Left lung (tissue), 4 donors: ENCODE measurements at regions not wholly inside any gene's neighbourhood (a gene's known extent, or its start where the extent isn't known, plus 50 kb on each side); places are given as distances from the start of the nearest gene placed in this dataset.

Source experiments
- ATAC-seq: fragments of 200-7000 bp; cut with Tn5 transposase; one replicate; pipeline ENCODE4 v1.9.1; 2020; ENCODE audit warnings: moderate library complexity
- DNase-seq, 4 donors: peaks; one replicate each; pipeline ENCODE4 v3.0.0-alpha.2; 2013 to 2020
- H3K27ac ChIP-seq, 2 donors: fragments of 200-600 bp; sonication (generic) in 1 of 2; one replicate each; pipeline versions ENCODE4 v1.5.0 to v1.8.0; 2020 to 2021
- H3K27me3 ChIP-seq, 2 donors: fragments of 200-600 bp; sonication (generic) in 1 of 2; one replicate each; pipeline versions ENCODE4 v1.5.0 to v1.8.0; 2020 to 2021
- H3K36me3 ChIP-seq, 2 donors: fragments of 200-600 bp; sonication (generic) in 1 of 2; one replicate each; pipeline versions ENCODE4 v1.5.0 to v1.8.0; 2020 to 2021
- H3K4me1 ChIP-seq, 2 donors: fragments of 200-600 bp; one replicate each; pipeline ENCODE4 v1.8.0; 2021
- H3K4me3 ChIP-seq, 2 donors: fragments of 200-600 bp; sonication (generic) in 1 of 2; one replicate each; pipeline versions ENCODE4 v1.5.0 to v1.8.0; 2020 to 2021; ENCODE audit warnings: mild to moderate bottlenecking in 1 of 2
- H3K9me3 ChIP-seq, 2 donors: fragments of 200-600 bp; sonication (generic) in 1 of 2; one replicate each; pipeline versions ENCODE4 v1.5.0 to v1.8.0; 2020 to 2021
- intact Hi-C, 2 donors: fragments of 100-400 bp; cut with DNase I; formaldehyde crosslinking; loops; one replicate each; pipeline versions ENCODE4 v1.11.2 to v1.14.2; 2022
- TF ChIP-seq, protein P1 (sequence below), 2 donors: fragments of 200-600 bp; sonication (generic) in 1 of 2; IDR thresholded peaks; one replicate each; pipeline versions ENCODE4 v1.5.0 to v1.8.0; 2021; ENCODE audit warnings: antibody characterized with exemption in 2 of 2
- donor health status: DM: no; HTN: yes; CAD: no.
- donor health status: DM: no; HTN: no; CAD: no.

DNA sequence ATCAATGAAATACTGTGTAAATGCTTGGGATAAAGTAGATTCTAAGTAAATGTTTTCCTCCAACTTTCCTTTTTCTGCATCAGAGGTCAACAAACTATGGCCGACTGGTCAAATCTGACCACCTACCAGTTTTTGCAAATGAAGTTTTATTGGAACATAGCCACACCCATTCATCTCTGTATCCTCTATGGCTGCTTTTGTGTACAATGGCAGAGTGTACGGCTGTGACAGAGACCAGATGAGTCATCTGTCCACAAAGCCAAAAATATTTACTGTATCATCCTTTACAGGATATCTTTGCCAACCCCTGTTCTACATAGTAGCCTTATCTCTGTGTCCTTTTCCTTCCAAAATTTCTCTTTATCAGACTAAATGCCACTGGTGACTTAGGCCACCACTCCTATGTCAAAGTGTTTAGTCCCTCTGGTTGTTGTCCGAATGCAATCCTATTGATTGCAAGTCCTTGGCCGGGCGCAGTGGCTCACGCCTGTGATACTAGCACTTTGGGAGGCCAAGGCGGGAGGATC lies 218.4 kb upstream of the KLF4 start:
- TF ChIP-seq, protein P1, sequence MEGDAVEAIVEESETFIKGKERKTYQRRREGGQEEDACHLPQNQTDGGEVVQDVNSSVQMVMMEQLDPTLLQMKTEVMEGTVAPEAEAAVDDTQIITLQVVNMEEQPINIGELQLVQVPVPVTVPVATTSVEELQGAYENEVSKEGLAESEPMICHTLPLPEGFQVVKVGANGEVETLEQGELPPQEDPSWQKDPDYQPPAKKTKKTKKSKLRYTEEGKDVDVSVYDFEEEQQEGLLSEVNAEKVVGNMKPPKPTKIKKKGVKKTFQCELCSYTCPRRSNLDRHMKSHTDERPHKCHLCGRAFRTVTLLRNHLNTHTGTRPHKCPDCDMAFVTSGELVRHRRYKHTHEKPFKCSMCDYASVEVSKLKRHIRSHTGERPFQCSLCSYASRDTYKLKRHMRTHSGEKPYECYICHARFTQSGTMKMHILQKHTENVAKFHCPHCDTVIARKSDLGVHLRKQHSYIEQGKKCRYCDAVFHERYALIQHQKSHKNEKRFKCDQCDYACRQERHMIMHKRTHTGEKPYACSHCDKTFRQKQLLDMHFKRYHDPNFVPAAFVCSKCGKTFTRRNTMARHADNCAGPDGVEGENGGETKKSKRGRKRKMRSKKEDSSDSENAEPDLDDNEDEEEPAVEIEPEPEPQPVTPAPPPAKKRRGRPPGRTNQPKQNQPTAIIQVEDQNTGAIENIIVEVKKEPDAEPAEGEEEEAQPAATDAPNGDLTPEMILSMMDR (IDR thresholded peaks at IDR 0.05), result no peak
- Histone ChIP-seq H3K27ac (no peak overlapping the region), H3K4me3 (no peak overlapping the region), H3K4me1 (peaks cover 3 to 28% of the 10 kb centered on the region in 2 donors), H3K27me3 (no peaks in the 10 kb centered on the region), H3K9me3 (no peaks in the 10 kb centered on the region), H3K36me3 (no peaks in the 10 kb centered on the region)
- ATAC-seq (peak; percentile 42), DNase-seq (no peak)
- intact Hi-C loops, result no loop called here

DNA sequence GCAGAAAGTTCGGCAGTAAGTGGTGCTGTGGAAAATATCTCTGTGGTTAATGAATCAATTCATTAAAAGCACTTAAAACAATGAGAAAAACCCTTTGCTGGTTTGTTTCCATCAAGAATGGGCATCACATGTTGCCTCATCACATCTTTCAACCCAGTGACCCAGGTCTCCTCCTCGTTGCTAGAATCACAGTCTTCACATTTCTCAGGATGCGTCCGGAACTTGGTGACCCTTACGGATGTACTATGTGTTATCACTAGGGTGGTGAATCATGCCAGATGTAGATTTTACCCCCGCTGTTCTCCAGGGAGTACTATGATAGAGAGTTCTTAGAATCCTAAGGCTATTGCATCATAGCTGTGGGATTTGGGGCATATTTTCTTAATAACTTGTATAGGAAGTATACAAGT lies 217.9 kb upstream of the KLF4 start:
- peak; percentile 46 for ATAC-seq
- intact Hi-C loops, result no loop called here
- H3K36me3 ChIP-seq, result no peaks in the 10 kb centered on the region
- DNase-seq, result no peak
- H3K4me1 ChIP-seq, result peaks cover 3 to 25% of the 10 kb centered on the region in 2 donors
- no peaks in the 10 kb centered on the region for H3K9me3 ChIP-seq
- no peak overlapping the region for H3K27ac ChIP-seq
- H3K27me3 ChIP-seq, result no peaks in the 10 kb centered on the region
- no peak overlapping the region for H3K4me3 ChIP-seq
- TF ChIP-seq, protein P1 (IDR thresholded peaks at IDR 0.05), result no peak

DNA sequence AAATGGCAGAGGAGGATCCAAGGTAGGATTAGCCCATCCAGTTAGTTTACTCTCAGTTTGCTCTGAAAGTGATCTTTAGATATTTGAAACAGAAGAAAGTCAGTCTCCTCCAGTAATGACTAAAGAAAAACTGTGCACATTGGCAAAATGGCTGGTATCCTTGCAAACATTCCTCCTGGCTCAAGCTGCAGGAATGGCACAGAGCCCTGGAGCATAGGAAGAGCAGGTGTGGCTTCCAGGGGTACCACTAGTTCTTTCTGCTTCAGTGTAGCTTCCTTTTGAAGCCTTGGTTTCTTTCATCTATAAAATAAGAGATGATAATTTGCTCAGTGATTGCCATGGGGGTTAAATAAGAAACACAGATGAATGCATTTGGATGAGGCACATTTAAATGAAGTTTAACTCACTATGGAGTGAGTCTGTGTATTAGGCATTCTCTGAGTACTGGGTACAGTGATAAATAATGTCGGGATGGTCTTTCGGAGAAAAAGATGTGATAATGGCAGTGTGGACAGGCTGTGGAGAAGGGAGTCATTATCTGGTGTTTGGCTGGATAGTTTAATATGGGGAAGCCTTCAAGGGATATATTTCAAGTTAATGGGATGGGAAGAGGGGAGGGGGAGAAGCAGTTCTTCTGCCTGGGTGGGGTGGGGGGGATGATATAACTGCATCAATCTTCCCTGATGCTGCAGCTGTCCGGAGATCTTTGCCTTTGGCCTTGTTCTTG lies 217.3 kb upstream of the KLF4 start:
- no peak overlapping the region for H3K4me3 ChIP-seq
- ATAC-seq (no peak), DNase-seq (no peak)
- intact Hi-C loops, result no loop called here
- H3K36me3 ChIP-seq, result no peaks in the 10 kb centered on the region
- TF ChIP-seq, protein P1 (IDR thresholded peaks at IDR 0.05), result no peak
- no peaks in the 10 kb centered on the region for H3K27me3 ChIP-seq
- H3K9me3 ChIP-seq, result no peaks in the 10 kb centered on the region
- H3K4me1 ChIP-seq, result peaks cover 3 to 19% of the 10 kb centered on the region in 2 donors
- H3K27ac ChIP-seq, result no peak overlapping the region

DNA sequence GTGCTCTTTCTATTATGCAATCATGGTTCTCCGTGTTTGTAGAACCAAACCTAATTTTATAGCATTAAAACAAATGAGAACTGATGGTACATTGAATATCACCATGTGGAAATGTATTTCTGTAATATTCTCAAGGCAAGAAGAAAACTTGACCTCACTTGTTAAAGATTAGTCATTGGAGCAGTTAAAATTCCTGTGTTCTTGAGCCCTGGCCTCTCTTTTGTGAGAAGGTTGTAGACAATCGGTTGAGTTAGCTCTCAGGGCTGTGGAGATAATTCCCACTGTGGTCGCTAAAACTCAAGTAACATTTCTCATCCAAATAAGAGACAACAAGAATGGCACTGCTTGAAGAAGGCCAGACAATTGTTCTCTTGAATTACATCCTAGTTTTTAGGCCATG lies 216.0 kb upstream of the KLF4 start:
- Histone ChIP-seq H3K4me3 (no peak overlapping the region), H3K27ac (no peak overlapping the region), H3K36me3 (no peaks in the 10 kb centered on the region), H3K9me3 (no peaks in the 10 kb centered on the region), H3K4me1 (peaks cover 3 to 14% of the 10 kb centered on the region in 2 donors), H3K27me3 (no peaks in the 10 kb centered on the region)
- intact Hi-C loops, result no loop called here
- TF ChIP-seq, protein P1 (IDR thresholded peaks at IDR 0.05), result no peak
- DNase-seq (no peak), ATAC-seq (no peak)

DNA sequence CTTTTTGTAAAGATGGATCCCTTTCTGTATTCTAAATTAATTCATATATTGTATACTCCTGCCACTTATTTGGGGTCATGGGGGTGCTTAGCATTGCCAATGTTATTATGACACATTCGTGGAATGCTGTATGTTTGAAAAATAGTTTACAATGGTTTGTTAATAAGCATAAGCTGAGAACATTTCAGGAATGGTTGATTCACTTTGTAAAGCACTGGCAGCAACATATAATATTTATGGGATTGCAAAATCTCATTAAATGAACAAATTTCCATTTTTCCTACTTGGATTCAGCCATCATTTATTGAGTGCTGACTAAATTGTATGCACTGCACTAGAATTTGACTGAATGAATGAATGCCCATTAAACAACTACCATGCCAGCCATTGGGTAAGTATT lies 215.2 kb upstream of the KLF4 start:
- TF ChIP-seq, protein P1 (IDR thresholded peaks at IDR 0.05), result no peak
- DNase-seq, result peak in 1 of 4 donors; percentile 8
- no peak overlapping the region for H3K27ac ChIP-seq
- no peaks in the 10 kb centered on the region for H3K36me3 ChIP-seq
- peaks cover 3 to 15% of the 10 kb centered on the region in 2 donors for H3K4me1 ChIP-seq
- no peaks in the 10 kb centered on the region for H3K9me3 ChIP-seq
- no peaks in the 10 kb centered on the region for H3K27me3 ChIP-seq
- no peak overlapping the region for H3K4me3 ChIP-seq
- ATAC-seq, result no peak
- intact Hi-C loops, result no loop called here
